Left renal pelvis (tissue), 4 donors: ENCODE measurements at regions not wholly inside any gene's neighbourhood (a gene's known extent, or its start where the extent isn't known, plus 50 kb on each side); places are given as distances from the start of the nearest gene placed in this dataset.

Source experiments
- DNase-seq, 4 donors: peaks; one replicate each; pipeline ENCODE4 v3.0.0-alpha.2; 2013; ENCODE audit warnings: low read depth in 4 of 4, low spot score in 3 of 4

DNA sequence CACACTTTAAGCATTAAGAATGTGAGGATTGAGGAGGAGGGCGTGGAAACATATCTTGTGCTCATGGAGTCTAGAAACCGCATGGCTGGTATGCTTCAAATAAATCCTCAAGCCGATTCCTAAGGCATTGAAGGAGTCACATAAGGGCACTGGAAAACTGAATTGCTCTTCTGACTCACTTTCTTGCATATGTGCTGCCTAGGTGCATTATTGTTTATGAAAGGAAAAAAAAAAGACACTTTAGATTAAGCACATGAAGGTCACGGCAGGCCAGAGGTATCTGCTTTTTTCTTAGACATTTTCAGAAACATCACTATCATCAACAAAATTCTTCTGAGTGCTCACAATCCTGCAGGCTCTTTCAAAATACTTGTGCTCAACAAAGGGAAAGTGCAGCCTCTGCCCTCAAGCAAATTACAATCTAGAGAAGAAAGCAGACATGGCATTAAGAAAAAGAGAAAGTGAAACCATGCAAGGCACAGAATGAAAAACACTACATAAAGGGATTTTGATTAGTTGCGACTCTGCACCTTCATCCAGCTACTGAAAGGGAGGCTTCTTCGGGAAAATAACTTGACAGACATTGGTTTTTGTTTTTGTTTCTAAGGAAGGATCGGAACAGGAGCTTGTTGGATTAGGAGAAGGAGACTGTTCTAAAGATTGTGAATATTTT, 2117.6 kb downstream of the MAT2B start:
- DNase-seq, result no peak

DNA sequence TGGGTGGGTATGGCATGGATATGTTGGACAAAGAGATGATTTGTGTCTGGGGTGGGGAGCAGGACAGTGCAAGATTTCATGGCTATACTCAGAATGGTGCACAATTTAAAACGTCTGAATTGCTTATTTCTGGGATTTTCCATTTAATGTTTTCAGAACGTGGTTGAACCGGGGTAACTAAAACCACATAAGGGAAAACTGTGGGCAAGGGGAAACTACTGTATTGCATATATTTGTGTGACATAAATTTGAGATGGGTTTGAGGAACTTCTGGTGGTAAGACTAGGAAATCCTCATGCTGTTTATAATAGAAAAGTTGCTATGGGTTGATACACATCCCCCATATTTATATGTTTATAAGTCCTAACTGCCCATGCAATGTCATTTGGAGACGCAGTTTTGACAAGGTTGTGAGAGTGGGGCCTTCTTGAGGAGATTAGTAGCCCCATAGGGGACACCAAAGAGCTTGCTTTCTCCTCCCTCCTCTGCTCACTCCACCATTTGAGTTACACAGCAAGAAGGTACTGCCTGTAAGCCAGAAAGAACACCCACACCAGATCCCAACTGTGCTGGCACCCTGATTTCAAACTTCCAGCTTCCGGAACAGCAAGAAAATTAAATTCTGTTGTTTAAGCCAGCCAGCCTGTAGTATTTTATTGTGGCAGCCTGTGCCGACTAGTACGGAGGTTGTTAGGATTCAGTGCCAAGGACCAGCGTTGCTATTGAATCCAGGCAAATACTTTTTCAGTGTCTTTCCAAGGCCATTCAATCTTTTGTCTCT, 2118.9 kb downstream of the MAT2B start:
- DNase-seq, result no peak

DNA sequence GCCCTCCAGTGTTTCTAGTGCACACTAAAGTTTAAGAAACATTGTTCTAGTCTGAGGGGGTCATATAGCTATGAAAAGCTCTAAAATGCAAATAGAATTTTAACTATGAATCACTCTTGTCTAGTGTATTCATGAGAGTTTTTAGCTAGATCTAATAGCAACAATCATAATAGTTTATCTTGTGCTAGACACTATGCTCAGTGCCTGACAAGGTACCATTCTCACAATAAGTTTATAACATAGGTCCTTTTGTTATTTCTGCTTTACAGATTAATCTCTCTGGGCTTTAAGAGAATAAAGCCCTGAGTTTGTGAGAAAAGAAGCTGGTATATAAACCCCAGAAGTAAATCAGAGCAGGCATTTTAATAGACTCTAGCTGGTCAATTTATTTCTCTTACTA, 2120.7 kb downstream of the MAT2B start:
- no peak for DNase-seq

DNA sequence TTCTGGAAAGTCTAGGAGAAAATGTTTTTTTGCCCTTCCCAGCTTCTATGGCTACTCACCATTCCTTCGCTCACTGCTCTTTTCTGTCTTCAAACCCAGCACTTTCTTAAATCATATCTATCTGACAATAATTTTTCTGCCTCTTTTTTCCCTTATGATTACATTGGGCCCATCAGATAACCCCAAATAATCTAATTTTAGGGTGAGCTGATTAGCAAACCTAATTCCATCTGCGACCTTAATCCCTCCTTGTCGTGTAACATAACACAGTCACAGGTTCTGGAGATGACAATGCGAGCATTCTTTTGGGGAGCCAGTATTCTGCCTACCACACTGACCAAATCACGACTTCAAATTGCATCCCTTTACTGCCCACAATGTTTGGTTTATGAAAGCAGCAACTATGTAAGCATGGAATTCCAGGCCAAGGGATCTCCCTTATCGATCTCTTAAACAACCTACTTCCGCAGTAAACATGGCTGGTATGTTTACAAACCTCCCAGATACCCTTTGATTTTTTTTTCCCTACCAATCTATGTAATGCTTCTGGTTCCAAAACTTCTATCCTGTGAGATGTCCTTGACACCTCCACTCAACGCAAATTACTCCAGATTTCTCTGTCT, 2122.2 kb downstream of the MAT2B start:
- no peak for DNase-seq

DNA sequence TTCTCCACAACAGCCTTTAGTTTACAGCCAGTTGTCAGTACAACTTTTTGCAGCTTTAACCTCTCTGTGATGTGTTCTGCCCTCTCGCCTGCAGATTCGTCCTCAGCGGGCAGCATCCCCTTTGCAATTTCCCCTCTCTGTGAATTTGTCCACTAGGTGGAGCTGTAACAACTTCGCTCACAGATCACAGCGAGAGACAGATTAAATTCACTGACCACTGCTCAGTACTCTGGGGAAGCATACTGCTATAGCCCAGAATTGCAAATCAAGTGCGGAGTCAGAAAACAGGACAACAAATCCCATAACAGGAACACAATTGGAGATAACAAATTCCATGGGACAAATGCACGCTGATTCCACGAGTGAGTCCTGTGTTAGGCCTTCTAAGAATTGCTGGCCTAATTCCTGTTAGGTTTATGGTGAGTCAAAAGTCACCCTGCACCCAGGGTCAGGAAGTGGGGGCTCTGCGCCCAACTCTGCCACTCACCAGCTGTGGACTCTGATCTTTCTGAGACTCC, 2124.9 kb downstream of the MAT2B start:
- DNase-seq, result peak; percentile 41 to 57 (median 50)

DNA sequence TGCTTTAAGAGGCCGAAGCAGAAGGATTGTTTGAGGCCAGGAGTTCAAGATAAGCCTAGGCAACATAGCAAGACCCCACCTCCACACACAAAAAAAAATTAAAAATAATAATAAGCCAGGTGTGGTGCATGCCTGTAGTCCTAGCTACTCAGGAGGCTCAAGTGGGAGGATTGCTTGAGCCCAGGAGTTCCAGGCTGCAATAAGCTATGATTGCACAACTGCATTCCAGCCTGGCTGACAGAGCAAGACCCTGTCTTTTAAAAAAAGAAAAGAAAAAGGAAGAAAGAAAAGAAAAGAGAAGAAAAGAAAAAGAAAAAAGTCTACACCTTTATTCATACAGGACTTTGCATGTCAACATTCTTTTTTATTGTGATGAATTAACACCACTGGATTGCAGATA, 2125.8 kb downstream of the MAT2B start:
- no peak for DNase-seq

DNA sequence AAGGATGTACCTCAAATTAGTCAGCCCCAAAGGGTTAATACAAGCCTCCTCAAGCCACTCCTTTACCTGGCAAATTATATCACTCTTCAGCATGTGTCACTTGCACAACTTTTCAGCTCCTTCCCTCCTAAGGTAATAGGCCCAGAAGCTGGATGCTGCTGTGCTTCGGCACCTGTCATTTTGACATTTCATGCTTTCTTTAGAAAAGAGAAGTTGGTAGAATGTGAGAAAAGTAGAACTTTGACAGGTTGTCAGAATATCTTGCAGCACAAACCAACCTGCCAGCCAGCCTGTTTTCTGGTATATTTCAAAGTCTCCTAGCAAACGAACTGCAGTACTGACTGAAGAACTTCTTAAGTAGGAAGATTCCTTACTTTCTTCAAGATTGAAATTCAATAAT, 2136.9 kb downstream of the MAT2B start:
- no peak for DNase-seq

DNA sequence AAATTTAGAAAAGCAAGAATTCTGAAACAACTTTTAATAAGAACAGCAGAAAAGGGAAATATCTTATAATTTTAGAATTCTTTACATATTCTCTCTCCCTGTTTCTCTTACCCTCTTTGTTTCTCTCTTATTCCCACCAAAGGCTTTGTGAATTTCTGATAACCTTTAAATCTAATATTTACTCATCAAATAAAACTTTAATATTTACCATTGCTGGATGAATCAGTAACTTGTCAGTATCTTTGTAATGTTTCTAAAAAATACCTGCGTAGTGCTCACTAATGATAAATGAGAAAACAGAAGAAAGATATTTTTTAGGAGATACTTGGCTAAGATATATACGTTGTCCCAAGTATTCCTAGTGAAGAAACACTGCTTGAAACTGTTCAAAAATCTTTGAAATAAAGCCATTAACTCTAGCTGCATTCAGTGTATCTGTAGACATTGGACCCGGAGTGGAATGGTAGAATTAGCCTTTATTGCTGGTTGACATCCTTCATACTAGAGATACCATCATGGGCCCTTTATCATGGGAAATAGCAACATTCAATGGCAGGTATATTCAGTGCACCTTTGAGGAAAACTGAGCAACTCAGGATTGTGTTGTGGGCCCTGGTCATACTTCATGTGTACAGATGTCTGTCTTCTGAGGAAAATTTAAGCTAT, 2160.4 kb downstream of the MAT2B start:
- DNase-seq, result no peak

DNA sequence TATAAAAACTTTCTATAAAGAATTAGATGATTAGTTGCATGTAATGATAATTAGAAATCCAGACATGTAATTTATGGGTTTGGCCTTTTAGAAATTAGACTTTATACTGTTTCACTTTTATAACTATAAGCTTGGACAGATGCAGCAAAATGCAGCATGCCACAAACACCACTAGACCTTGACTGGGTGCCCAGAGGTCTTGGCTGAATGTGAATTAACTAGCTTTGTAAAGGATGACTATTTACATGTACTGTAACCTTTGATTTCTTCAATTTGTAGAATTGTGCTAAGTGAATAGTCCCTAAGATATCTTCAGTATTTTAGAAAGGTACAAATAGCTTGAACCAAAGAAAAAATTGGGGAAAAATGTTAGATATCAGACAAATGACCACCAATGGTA, 2168.1 kb downstream of the MAT2B start:
- DNase-seq, result no peak

DNA sequence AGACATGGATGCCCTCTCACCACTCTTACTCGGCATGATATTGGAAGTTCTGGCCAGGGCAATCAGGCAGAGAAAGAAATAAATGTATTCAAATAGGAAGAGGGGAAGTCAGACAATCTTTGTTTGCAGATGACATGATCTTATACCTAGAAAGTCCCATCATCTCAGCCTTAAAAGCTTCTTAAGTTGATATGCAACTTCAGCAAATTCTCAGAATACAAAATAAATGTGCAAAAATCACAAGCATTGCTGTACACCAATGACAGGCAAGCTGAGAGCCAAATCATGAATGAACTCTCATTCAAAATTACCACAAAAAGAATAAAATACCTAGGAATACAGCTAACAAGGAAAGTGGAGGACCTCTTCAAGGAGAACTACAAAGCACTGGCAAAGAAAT, 2190.4 kb downstream of the MAT2B start:
- DNase-seq, result no peak

DNA sequence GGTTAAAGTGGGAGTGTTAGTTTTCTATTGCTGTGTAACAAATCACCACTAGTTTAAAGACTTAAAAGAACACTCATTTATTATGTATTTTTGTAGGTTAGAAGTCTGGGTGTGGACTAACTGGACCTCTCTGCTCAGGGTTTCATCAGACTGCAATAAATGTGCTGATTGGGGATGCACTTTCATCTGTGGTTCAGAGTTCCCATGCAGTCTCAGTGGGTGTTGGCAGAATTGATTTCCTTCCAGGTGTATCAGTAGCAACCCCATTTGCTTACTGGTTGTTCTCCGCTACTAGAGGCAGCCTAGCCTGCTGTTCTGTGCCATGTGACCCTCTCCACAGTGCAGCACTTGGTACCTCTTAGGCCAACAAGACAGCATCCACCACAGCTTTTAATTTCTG, 2200.5 kb downstream of the MAT2B start:
- no peak for DNase-seq

DNA sequence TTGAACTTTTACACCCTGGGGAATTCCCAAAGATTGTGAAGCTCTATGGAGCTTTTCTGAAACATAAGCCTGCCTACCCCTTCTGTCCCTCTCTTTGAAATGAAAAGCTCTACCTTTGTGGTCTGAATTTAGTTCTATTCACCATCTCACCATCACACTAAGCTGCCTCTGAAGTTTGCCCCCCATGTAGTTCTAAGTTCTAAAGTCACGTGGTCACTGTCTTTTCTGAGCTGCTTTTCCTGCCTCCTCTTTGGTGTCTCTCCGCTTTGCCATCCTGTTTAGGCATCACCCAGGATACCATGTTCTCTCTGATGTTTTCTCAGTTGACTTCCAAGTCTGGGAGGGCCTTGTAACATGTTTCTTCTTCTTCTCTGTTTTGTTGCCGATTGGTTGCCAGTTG, 2206.6 kb downstream of the MAT2B start:
- no peak for DNase-seq

DNA sequence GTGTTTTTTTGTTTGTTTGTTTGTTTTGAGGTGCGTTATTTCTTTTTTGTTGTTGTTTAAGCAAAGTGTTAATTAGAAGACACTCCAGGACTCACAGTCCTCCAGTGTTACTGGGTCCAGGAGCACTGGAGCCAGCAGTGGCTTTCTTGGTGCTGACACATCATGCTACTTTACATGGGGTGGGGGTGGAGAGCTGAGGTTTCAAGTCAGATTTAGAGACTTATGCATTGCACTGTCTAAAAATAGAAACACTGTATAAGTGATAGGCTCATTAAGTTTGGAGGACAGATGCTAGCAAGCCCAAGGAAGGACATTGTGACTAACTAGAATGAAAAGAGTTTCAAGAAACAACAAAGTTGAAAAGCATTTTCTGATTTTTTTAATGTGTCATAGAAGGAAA, 2209.2 kb downstream of the MAT2B start:
- DNase-seq, result no peak

DNA sequence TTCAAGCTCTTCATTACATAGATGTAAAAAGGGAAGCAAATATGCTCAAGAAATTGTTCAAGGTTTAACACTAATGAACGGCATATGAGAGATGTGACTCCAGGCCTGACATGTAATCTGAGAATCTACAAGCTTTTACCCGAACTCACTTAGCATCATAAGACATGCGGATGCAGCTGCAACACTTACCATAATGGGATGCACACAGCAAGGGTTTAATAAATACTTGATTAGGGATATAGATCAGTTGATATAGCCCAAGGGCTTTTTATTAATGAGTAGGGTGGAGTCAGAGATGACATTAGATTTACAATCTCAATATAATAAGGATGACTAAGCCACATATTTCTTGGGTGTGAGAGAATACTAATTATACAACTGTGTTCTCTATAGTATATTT, 2215.5 kb downstream of the MAT2B start:
- no peak for DNase-seq

DNA sequence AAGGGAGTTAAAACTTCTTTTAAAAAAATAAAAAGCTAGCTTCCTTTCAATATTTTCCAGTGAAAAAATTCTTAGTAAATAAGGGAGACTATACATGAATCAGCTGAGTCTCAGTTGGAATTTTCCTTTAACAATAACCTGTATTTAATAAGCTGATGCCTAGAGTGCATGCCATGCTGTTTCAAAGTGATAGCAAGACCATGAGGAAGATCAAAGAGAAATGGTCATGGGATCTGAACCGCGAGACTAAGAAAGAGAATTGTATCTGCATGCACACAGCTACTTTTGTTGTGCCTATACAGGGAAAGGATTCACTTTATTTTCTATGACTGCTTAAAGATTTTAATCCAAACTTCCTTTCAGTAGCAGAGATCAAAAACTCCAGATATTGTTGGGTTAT, 2217.0 kb downstream of the MAT2B start:
- DNase-seq, result no peak

DNA sequence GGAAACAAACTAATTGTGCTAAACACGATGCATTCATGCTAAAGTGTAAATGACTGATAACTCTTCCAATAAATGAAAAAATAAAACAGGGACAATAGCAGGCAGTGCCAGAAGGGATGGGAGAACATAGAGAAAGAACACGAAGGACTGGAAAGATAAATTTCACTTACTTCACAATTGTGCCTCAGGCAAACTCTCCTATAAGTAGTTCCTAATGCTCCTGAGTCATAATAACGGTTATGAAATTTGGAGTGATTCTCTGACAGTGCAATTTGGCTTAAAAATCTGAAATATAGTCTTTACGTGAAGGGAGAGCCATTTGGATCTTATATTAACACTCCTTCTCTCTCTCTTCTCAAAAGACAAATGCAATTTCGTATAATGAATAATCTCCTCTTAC, 2218.5 kb downstream of the MAT2B start:
- no peak for DNase-seq

DNA sequence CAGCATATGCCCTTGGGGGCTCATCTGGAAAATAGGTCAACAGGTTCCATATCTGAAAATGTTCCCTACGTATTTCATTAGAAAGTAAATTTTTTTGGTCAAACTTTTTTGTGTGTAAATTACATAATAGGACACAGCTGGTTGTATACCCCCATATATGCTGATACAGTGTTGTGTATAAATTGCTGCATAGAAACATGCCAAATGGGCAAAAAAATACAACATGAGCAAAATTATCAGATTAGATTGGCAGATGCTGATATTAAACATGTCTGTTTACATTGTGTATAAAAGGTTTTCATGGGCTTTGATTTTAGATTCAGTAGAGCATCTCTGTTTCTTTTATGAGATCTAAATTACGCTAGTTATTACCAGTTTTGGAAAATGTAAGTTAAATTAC, 2223.0 kb downstream of the MAT2B start:
- DNase-seq, result no peak

DNA sequence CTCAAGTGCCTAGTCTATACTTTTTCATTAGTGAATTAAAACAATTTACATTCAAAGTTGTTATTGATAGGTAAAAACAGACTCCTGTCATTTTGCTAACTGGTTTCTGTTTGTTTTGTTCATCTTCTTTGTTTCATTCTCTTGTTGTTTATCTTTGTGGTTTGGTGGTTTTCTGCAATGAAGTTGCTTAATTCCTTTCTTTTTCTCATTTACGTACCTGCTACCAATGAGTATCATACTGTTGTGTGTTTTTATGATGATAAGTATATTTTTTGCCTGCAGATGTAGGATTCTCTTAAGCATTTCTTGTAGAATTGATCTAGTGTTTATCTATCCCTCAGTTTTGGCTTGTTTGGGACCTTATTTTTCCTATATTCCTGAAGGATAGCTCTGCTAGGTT, 2230.0 kb downstream of the MAT2B start:
- no peak for DNase-seq

DNA sequence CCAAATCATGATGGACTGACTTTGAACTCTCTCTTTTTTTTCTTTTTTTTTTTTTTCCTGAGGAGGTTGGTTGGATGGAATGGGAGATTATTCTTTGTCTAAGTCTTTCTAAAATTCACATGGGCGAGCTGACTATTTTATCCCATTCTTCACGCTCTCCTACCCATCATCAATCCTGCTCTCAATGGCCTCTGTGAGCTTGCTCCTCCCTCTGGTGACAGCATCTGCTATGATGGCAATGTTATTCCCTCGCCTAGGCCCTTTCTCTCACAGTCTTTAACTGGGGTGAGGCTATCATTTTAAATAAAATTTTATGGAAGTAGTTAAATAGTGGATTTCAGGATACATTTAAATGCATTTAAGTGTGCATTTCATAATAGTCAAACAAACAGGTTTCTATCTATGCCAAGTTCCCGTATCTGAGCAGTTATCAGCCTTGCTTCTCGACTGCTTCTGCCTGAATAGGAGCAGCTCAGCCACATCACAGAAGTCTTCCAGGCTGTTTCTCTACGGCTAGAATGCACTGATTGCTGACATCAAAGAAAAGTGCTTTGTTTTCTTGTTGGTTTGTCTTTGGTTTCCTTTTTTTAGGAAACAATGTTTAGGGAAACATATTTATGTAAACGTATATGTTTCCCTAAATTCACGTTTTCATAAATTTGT, 2233.8 kb downstream of the MAT2B start:
- DNase-seq, result no peak

DNA sequence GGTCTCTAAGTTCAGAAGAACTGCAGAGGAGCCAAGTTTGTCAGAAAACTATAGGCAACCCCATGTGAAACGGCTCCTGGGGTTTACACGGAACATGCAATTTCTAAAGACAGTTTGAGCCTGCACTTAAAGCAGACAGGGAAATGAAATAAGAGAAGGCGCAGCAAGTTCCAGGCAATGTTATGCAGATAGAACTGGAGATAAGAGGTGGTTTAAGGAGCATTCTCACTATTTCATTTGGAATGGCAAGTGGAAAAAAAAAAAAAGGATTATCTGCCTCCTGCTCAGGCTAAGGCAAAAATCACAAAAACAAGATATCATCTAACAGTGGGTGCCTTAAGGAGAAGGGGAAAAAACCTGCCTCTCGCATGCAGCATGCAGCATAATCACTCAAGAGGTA, 2252.4 kb downstream of the MAT2B start:
- DNase-seq, result no peak

DNA sequence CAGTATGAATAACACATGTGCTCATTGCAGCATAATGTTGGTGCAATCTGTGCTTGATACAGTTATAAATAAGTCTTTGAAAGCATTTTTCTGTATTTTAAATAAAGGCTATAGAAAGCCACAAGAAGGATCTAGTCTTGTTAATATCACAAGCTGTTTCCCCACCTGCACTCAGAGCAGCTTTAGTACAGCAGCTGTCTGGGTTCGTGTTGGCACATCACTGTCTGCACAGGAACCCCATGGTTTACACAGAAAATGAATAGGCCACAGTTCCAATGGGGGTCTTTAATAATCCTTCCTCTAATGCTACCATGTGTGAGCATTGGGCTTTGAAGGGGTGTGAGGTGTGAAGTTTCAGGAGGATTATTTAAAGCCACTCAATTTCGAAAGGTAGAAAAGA, 2269.7 kb downstream of the MAT2B start:
- no peak for DNase-seq
